ENCODE measurements at regions not wholly inside any gene's neighbourhood (a gene's known extent, or its start where the extent isn't known, plus 50 kb on each side); places are given as distances from the start of the nearest gene placed in this dataset.
A peak's percentile ranks its signal among the peaks of the same experiment; 100 is the strongest.

DNA sequence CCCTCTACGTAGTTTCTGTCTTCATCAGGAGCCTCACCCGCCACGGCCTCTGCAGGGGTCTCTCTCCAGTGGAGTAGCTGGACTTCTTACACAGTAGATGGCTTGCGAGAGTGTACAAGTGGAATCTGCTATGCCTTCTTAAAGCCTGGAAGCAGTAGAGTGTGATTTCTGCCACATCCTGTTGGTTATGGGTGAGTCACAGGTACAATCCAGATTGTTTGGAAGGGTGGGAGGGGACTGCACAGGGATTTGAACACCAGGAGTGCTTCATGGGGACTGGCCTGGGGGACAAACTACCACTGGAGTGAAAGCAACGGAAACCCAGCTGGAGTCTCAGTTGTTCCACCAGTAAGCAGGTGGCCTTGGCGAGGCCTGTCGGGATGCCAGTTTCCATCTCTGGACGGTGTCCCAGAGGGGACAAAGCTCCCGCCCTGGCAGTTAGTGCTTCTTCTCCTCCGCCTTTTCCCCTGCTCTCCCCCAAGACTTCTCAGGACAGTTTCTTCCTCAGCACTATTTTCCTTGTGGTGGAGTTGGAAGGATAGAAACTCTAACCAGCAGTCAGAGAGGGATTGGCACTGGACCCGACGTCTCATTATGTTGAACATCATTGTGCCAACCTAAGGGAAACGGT, 85.0 kb upstream of the RCN1 start:
- Histone ChIP-seq H2BK12ac (ENCODE audit: insufficient read length, low read depth, low read length) (no peak overlapping the region), H2AK5ac (ENCODE audit: insufficient read length, low read length) (no peak overlapping the region), H2BK120ac (ENCODE audit: low read depth, low read length, poor library complexity, severe bottlenecking) (no peak overlapping the region), H3K27me3 (ENCODE audit: insufficient read depth, low read length) (no peaks in the 10 kb centered on the region), H3K79me1 (ENCODE audit: insufficient read depth, low read depth, low read length, poor library complexity, severe bottlenecking) (no peaks in the 10 kb centered on the region), H3K9ac (ENCODE audit: extremely low read depth, insufficient read length, low read length) (no peak overlapping the region), H4K8ac (replicated peaks; ENCODE audit: insufficient read length, low read depth, low read length) (no peak overlapping the region), H3K18ac (ENCODE audit: insufficient read length, low read depth, low read length) (no peak overlapping the region), H3K23me2 (ENCODE audit: insufficient read length, low read depth, low read length, poor library complexity, severe bottlenecking) (no peaks in the 10 kb centered on the region), H3K9me3 (ENCODE audit: control insufficient read depth, low read depth, low read length) (no peaks in the 10 kb centered on the region), H4K91ac (ENCODE audit: insufficient read length, low read depth, low read length) (no peak overlapping the region), H2AFZ (ENCODE audit: low read length) (no peak overlapping the region), H2BK5ac (ENCODE audit: insufficient read length, low read length) (no peak overlapping the region), H3K23ac (ENCODE audit: insufficient read length, low read depth, low read length) (no peak overlapping the region), H3K14ac (ENCODE audit: insufficient read depth, low read length) (no peak overlapping the region), H3K4me1 (ENCODE audit: insufficient read depth, low read length) (no peaks in the 10 kb centered on the region), H3K56ac (ENCODE audit: insufficient read length, low read depth, low read length) (no peak overlapping the region), H3K79me2 (ENCODE audit: insufficient read depth, low read length) (no peaks in the 10 kb centered on the region), H2BK20ac (ENCODE audit: low read depth, low read length, poor library complexity, severe bottlenecking) (no peak overlapping the region), H3T11ph (ENCODE audit: low read length) (no peak overlapping the region), H2BK15ac (ENCODE audit: low read depth, low read length) (no peak overlapping the region), H4K20me1 (ENCODE audit: control insufficient read depth, insufficient read depth, insufficient read length) (no peaks in the 10 kb centered on the region), H3K4me2 (ENCODE audit: insufficient read depth, insufficient read length, low read length) (no peak overlapping the region), H4K5ac (ENCODE audit: insufficient read length, low read depth, low read length) (no peak overlapping the region), H3K4ac (ENCODE audit: low read depth, low read length) (no peak overlapping the region), H3K27ac (ENCODE audit: insufficient read length, low read depth, low read length) (no peak overlapping the region)
- Mint-ChIP-seq H3K9me3 (no peaks in the 10 kb centered on the region), H3K36me3 (ENCODE audit: insufficient read depth in 1 of 3, low read depth in 3 of 3) (peaks cover 0 to 3% (median 0%) of the 10 kb centered on the region in 3 experiments; a peak in 1 of 7 replicates), H3K4me3 (no peak overlapping the region), H3K4me1 (peaks cover 11 to 18% of the 10 kb centered on the region in 2 experiments), H3K27me3 (ENCODE audit: low read depth) (peaks cover 6% of the 10 kb centered on the region), H3K27ac (peak overlapping the region in 1 of 3 experiments; percentile 90; a peak in 2 of 7 replicates)
- no CpG with 5 or more reads among the region's 13 CpGs for WGBS (ENCODE audit: extremely low coverage, insufficient read length, low lambda C conversion rate)
- TF ChIP-seq, protein P1, sequence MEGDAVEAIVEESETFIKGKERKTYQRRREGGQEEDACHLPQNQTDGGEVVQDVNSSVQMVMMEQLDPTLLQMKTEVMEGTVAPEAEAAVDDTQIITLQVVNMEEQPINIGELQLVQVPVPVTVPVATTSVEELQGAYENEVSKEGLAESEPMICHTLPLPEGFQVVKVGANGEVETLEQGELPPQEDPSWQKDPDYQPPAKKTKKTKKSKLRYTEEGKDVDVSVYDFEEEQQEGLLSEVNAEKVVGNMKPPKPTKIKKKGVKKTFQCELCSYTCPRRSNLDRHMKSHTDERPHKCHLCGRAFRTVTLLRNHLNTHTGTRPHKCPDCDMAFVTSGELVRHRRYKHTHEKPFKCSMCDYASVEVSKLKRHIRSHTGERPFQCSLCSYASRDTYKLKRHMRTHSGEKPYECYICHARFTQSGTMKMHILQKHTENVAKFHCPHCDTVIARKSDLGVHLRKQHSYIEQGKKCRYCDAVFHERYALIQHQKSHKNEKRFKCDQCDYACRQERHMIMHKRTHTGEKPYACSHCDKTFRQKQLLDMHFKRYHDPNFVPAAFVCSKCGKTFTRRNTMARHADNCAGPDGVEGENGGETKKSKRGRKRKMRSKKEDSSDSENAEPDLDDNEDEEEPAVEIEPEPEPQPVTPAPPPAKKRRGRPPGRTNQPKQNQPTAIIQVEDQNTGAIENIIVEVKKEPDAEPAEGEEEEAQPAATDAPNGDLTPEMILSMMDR (conservative IDR thresholded peaks at IDR 0.05) = no peak
- DNase-seq = no peak
